Activated effector memory CD4-positive, alpha-beta T cell treated with anti-CD3 and anti-CD28 coated beads, Interleukin-2, amount 50 U/mL, for 16 hours (primary cell): ENCODE measurements at regions not wholly inside any gene's neighbourhood (a gene's known extent, or its start where the extent isn't known, plus 50 kb on each side); places are given as distances from the start of the nearest gene placed in this dataset.

Experiments
- DNase-seq: peaks from one replicate; pipeline ENCODE4 v3.0.0-alpha.2; 2020

DNA sequence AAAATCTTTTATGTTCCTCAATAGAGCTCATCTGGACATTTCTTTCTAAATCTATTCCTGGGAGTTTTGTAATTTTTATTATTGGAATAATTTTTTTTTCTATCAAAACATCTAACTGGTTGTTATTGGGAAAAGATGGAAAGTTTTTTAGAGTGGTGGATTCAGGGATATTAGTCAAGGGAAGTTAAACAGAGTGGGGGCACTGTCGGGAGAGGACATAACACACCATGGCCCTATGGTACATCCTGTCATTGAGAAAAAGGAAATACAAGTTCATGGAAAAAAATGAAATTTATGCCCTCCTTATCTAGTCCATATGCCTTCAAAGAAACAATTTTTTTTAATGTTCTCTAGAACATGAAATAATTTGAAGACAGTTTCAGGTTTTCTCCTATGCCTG lies 96.3 kb upstream of the TSPAN5 start:
- DNase-seq = no peak

DNA sequence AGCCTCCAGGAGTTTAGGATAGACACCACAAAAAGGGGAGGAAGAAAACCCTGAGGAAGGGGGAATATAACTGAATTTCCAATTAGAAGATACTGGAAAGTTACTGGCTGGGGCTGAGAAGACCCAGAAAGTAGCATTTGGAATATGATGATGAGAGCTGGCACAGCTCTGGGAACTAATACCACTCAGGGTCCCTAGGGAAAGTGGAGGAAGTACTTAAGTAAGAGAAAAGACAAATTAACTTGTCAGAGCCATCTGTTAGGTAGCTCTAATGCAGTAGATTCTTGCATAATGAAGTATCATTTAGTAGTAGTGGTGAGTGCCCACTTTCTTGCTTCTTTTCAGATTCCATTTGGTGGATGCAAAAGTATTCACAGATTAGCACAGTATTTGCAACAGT lies 90.8 kb upstream of the TSPAN5 start:
- DNase-seq = no peak

DNA sequence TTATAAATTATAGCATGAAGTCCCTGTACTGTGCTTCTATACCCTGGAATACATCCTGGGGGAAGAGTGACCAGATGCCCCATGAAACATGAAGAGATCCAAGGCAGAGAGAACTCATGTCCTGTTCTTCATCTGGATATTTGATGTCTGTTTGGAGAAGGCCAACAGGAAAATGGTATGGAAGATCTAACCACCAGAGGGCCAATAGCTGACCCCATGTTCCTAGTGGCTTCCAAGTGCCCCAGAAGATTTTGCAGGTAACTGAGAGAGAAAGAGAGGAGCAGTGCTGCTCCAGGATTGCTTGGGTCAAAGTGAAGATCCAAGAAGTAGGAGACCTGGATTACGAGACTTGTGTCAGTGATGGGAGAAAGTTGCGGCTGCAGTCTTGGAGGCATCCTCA lies 90.2 kb upstream of the TSPAN5 start:
- no peak for DNase-seq

DNA sequence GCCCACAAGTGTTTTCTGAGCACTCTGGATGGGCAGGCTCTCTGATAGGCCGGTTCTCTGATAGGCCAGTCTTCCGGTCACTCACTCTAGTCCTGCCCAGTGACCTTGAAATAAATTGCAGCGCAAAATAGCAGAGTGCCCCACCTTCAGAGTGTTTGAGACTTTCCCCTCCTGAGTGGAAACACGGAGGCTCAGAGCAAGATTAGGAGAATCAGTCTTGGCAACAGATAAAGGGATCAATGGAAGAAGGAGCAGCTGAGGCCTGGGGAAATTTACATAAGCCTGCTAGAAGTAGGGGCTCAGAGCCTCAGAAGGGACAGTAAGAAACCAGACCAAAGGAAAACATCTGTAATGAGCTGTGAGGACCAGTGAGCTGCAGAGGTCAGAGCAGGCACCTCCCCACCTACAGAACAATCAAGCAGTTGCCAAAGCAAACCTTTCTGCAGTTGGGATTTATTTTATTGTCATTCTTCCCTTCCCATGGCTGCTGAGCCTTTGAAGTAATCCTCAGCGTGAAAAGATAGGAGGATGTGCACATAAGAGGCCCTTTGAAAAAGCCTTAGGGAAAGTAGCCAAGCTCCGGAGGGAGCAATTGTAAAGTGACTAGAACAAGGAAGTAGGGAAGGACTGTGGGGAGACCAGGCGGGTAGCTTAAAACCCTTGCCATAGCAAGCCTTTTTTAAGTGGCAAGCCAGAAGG lies 89.1 kb upstream of the TSPAN5 start:
- no peak for DNase-seq

DNA sequence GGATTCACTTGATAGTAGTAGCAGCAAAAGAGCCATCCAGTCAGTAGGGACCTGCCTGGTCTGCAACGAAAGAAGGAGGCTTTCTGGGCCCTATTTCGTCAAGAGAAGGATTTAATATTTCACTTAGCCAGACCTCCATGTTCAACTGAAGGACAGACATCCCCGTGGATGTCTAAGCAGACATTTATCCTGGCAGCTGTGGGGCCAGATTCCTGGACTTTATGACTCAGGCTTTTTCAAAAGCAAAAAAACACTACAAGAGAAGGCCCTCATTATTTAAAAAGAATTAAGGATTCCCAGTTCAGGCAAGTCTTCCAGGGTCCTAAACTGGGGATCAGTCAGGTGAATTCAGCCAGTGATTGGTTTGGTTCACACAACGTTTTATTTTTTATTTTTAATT lies 88.5 kb upstream of the TSPAN5 start:
- DNase-seq = no peak

DNA sequence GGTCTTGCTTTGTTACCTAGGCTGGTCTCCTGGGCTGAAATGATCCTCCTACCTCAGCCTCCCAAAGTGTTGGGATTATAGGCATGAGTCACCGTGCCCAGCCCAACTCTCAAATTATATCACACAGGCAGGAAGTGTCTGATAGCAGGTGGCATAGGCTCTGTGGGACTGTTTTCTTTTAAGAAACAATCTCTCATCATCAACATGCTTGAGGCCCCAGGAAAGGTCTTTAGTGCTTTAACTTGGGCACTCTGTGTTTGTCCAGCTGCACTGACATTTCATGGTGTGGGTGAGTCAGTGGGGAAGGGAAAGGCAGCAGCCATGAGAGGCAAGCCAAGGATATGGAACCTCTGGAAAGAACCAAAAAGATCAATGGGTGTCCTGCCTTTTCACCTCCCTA lies 88.1 kb upstream of the TSPAN5 start:
- no peak for DNase-seq

DNA sequence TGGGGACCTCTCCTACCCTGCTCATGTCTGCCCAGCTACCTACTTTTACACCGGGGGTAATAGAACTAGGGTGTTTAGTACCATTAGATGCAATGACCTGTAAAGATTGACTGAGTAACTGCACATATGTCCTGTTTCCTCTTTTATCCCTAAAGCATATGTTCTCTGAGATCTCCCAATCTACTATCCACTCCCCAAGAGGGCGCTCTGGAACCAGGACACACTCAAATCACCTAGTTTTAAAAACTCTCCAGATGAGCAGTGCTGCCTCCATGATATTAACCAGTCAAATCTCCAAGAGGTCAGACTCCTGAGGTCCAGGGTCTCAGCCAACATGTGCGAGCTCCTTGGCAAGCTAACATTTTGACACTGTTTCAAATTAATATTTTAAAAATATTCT lies 87.0 kb upstream of the TSPAN5 start:
- no peak for DNase-seq

DNA sequence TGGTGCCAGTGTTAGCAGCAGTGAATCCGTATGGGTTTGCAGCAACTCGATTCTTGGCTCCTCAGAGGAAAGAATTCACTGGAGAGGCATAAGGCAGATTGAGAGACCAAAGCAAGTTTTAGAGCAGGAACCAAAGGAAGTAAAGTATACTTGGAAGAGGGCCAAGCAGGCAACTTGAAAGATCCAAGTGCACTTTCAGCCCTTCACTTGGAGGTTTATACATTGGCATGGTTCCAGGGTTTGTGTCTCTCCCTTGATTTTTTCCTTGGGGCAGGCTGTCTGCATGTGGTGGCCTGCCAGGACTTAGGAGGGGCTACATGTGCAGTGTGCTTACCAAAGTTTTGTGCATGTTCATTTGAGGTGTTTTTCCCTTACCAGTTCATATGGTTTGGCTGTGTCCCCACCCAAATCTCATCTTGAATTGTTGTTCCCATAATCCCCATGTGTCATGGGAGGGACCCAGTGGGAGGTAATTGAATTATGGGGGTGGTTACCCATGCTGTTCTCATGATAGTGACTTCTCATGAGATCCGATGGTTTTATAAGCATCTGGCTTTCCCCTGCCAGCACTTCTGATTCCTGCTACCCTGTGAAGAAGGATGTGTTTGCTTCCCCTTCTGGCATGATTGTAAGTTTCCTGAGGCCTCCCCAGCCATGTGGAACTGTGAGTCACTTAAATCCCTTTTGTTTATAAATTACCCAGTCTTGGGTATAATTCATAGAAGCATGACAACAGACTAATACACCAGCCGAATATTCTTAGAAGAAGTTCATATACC lies 86.2 kb upstream of the TSPAN5 start:
- DNase-seq = no peak

DNA sequence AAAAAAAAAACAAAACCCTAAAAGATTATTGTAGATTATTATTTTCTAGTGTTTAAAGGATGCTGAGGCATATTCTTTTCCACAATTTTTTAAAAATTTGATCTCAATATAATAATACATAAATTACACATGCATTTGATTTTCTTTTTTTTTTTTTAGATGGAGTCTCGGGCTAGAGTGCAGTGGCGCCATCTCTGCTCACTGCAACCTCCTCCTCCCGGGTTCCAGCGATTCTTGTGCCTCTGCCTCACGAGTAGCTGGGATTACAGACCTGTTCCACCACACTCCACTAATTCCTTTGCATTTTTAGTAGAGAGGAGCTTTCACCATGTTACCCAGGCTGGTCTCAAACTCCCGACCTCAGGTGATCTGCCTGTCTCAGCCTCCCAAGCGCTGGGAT lies 83.5 kb upstream of the TSPAN5 start:
- no peak for DNase-seq

DNA sequence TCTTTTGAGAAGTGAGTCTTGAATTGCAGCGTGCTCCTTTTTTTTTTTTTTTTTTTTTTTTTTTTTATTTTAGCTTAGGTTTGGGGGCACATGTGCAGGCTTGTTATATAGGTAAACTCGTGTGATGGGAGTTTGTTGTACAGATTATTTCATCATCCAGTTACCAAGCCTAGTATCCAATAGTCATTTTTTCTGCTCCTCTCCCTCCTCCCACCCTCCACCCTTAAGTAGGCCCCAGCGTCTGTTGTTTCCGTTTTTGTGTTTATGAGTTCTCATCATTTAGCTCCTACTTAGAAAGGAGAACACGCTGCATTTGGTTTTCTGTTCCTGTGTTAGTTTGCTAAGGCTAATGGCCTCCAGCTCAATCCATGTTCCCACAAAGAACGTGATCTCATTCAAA lies 81.3 kb upstream of the TSPAN5 start:
- no peak for DNase-seq

DNA sequence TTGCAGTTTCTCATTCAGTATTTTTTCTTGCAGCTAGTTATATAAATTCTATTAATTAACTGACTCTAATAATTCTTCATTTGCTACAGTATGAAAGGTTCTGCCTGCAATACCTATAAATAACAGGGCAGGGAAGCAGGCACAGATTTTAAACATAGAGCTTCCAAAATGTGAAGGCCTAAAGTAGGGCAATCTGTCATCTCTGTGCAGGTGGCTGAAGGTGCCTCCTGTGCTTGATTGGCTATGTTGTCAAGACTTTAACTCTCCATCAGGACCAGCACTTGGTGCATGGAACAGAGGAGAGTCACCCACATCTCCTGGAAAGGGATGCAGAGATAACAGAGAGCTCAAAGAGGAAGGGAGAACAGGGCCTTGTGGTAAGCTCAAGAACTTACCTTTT lies 75.2 kb upstream of the TSPAN5 start:
- DNase-seq = no peak

DNA sequence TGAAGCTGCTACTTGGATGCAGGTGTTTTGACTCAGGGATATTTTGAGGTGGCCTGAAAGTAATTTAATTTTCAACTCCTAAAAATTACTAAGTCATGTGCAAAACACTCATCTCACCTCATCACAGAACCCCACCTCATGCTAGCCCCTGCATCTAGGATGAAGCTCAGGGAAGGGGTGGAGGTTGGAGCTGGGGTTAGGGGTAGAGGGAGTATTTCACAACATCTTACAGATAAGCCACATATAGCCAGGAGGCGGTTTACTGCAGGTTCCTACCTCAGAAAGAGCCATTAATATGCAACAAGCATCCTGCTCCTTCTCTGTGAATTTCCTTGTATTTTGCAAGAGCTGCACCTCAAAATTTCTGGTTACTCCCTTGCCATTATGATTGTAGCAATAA lies 70.5 kb upstream of the TSPAN5 start:
- DNase-seq = no peak

DNA sequence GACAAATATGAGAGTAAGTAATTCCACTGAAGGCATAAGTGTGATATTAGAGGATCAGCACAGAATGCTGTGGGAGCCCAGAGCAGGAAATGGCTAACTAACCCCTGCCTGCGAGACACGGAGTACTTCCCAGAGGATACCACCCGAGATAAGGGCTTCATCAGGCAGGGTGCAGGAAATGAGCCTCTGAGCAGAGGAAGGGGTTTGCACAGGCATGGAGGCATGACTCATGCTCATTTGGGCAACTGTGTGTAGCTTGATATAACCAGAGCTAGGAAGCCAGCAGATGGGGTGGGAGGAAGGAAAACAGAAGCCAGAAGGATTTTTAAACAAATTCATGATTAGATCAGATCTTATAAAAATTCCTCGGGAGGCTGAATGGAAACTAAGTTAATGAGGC lies 70.0 kb upstream of the TSPAN5 start:
- DNase-seq = no peak

DNA sequence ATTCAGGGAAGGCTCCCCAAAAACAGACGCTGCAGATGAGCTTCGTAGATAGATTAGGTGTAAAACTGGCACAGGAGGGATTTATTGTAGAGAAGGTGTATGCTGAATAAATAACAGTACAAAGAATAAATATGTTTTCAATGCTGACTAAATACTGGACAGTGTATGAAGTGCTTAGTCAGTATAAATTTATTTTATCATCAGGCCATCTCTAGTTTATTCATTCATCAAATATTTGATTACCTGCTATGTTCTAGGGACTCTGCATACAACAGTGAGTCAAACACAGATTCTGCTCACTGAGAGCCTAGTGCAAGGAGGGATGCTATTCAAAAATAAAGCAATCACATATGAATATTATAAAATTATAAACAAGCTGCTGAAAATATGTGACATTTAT lies 63.6 kb upstream of the TSPAN5 start:
- DNase-seq = no peak

DNA sequence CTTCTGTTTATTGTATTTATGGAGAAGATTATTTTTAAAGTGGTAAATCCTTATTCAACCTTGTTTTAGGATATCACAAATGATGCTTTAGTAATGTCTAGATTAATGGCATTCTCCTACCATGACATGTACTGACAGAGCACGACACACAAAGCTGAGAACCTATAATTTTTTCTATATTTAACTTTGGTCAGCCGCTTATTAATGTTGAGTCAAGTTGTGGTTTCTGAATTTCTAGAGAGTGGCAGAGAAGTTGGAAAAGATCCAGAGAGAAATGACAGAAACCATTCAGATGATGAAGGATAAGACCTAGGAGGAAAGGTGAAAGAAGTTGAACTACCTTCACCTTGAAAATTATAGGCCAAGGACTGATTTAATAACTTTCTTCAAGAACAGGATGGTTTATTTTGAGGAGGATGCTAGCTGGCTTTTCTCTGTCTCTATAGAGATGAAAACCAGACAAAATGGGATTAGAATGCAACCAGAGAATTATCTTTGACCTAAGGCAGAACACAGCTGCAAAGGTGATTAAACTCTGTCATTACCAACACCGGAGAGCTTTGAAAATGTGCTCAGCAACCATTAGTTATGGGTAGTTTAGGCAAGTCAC lies 62.6 kb upstream of the TSPAN5 start:
- DNase-seq = no peak

DNA sequence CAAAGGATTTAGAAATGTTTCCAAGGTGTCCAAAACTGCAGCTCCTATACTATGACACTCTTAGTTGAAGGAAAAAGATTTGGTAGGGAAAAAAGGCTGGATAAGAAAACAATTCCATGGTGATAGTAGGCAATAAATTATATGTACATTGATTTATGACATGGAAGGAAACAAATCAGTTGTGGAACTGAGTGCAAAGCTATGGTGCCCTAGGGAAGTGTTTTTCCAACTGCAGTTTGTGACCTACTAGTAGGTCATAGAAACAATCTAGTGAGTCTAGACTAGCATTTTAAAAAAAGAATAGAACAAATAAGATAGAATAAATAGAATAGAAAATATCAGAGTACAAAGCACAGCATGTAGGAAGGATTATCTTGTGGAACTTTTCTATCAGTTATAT lies 58.4 kb upstream of the TSPAN5 start:
- DNase-seq = no peak

DNA sequence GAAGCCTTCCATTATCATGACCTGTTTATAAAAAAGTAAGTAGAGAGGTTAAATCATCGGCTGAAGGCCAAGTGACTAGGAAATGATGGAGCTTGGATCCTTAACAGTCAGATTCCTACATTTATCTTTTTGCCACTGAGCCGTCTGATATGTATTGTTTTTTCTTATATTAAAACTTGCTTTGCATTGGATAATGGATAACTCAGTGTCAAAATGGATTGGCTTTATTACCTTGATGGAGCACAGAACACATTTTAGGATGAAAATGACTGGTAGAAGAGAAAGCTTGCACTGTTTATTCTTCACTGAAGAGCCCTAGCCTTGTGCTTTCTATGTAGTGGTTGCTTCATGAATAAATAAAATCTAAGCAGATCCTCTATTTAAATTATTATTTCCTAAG lies 54.2 kb upstream of the TSPAN5 start:
- DNase-seq = no peak

DNA sequence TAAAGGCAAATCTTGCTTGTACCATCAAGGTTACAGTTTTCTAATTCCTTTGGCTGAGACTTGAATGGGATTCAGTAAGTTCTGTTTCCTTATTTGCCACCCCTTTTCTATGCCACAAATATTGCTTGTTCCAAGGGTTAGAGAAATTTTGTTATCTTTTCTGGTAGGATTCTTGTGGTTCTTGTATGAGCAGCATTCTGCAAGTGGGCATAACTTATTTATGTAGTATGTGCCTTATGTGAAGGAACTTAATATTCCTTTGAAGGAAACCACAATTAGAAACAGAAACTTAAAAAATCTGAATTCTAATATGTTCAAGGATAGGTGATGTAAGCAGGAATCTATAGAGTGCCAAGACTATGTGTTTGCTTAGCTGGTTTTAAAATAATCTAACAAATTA lies 53.1 kb upstream of the TSPAN5 start:
- no peak for DNase-seq

DNA sequence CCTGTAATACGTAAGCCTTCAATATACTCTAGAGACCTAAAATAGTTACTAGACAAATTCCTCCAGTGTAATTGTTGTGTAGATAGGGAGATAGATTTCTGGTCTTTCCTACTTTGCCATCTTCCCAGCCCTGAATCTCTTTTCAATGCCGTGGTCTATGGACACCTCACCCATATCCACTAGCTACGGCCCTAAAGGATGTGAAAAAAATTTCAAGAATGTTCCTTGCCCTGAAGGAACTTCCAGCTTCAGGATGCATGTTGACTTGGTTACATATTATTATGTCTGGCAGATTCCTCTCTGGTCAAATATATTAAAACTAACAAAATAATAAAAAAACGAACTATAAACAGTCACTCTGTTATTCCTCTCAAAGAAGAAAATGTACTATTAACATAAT lies 52.4 kb upstream of the TSPAN5 start:
- DNase-seq = no peak
